ENCODE measurements at regions not wholly inside any gene's neighbourhood (a gene's known extent, or its start where the extent isn't known, plus 50 kb on each side); places are given as distances from the start of the nearest gene placed in this dataset.

- Histone ChIP-seq H3K27me3 (no peaks in the 10 kb centered on the region), H3K9me3 (no peaks in the 10 kb centered on the region), H3K27ac (no peak overlapping the region), H3K36me3 (no peaks in the 10 kb centered on the region), H3K4me3 (no peak overlapping the region), H3K4me1 (no peaks in the 10 kb centered on the region)
- 82% methylated on average over 1 of the region's 1 CpG for WGBS
- DNase-seq (ENCODE audit: low spot score in 2 of 2): no peak
- TF ChIP-seq POLR2A (IDR thresholded peaks at IDR 0.05): no peak
- TF ChIP-seq EP300 (IDR thresholded peaks at IDR 0.05): no peak
- no peak for TF ChIP-seq POLR2AphosphoS5 (IDR thresholded peaks at IDR 0.05)
- no peak for TF ChIP-seq CTCF (IDR thresholded peaks at IDR 0.05)
Measured at GRCh38 chr9:71223953-71224538, 102.6 kb upstream of the TRPM3 start.

- H3K36me3 ChIP-seq: no peaks in the 10 kb centered on the region
- H3K9me3 ChIP-seq: peaks cover 4% of the 10 kb centered on the region
- no peak overlapping the region for H3K4me3 ChIP-seq
- H3K27ac ChIP-seq: no peak overlapping the region
- no peak for TF ChIP-seq EP300 (IDR thresholded peaks at IDR 0.05)
- no peak for TF ChIP-seq POLR2AphosphoS5 (IDR thresholded peaks at IDR 0.05)
- TF ChIP-seq CTCF (IDR thresholded peaks at IDR 0.05): no peak
- no peak for TF ChIP-seq POLR2A (IDR thresholded peaks at IDR 0.05)
- H3K4me1 ChIP-seq: no peaks in the 10 kb centered on the region
- DNase-seq (ENCODE audit: low spot score in 2 of 2): no peak
- H3K27me3 ChIP-seq: no peaks in the 10 kb centered on the region
- 61% methylated on average over 4 of the region's 4 CpGs for WGBS
Measured at GRCh38 chr9:71218774-71219173, 97.4 kb upstream of the TRPM3 start.

GRCh38 chr9:71213633-71214032 lies 92.2 kb upstream of the TRPM3 start:
- DNase-seq (ENCODE audit: low spot score in 2 of 2): no peak
- peaks cover 4% of the 10 kb centered on the region for H3K9me3 ChIP-seq
- no peak overlapping the region for H3K27ac ChIP-seq
- no peak overlapping the region for H3K4me3 ChIP-seq
- H3K4me1 ChIP-seq: no peaks in the 10 kb centered on the region
- no peaks in the 10 kb centered on the region for H3K36me3 ChIP-seq
- H3K27me3 ChIP-seq: no peaks in the 10 kb centered on the region
- TF ChIP-seq POLR2AphosphoS5 (IDR thresholded peaks at IDR 0.05) (no peak), POLR2A (IDR thresholded peaks at IDR 0.05) (no peak), CTCF (IDR thresholded peaks at IDR 0.05) (no peak), EP300 (IDR thresholded peaks at IDR 0.05) (no peak)

GRCh38 chr9:71210326-71210725 lies 88.9 kb upstream of the TRPM3 start:
- no peak overlapping the region for H3K27ac ChIP-seq
- H3K27me3 ChIP-seq: no peaks in the 10 kb centered on the region
- TF ChIP-seq POLR2AphosphoS5 (IDR thresholded peaks at IDR 0.05) (no peak), CTCF (IDR thresholded peaks at IDR 0.05) (no peak), EP300 (IDR thresholded peaks at IDR 0.05) (no peak)
- 54% methylated on average over 2 of the region's 2 CpGs for WGBS
- H3K4me3 ChIP-seq: no peak overlapping the region
- no peaks in the 10 kb centered on the region for H3K36me3 ChIP-seq
- no peaks in the 10 kb centered on the region for H3K4me1 ChIP-seq
- DNase-seq (ENCODE audit: low spot score in 2 of 2): no peak
- peaks cover 4% of the 10 kb centered on the region for H3K9me3 ChIP-seq

GRCh38 chr9:71209890-71210289 lies 88.5 kb upstream of the TRPM3 start:
- Histone ChIP-seq H3K27me3 (no peaks in the 10 kb centered on the region), H3K9me3 (peaks cover 4% of the 10 kb centered on the region), H3K36me3 (no peaks in the 10 kb centered on the region), H3K27ac (no peak overlapping the region), H3K4me3 (no peak overlapping the region), H3K4me1 (no peaks in the 10 kb centered on the region)
- DNase-seq (ENCODE audit: low spot score in 2 of 2): no peak
- TF ChIP-seq EP300 (IDR thresholded peaks at IDR 0.05) (no peak), POLR2AphosphoS5 (IDR thresholded peaks at IDR 0.05) (no peak), CTCF (IDR thresholded peaks at IDR 0.05) (no peak), POLR2A (IDR thresholded peaks at IDR 0.05) (no peak)
- WGBS: 89% methylated on average over 7 of the region's 7 CpGs

Data from suprapubic skin (tissue), 4 donors.